ENCODE measurements at regions not wholly inside any gene's neighbourhood (a gene's known extent, or its start where the extent isn't known, plus 50 kb on each side); places are given as distances from the start of the nearest gene placed in this dataset.

DNA sequence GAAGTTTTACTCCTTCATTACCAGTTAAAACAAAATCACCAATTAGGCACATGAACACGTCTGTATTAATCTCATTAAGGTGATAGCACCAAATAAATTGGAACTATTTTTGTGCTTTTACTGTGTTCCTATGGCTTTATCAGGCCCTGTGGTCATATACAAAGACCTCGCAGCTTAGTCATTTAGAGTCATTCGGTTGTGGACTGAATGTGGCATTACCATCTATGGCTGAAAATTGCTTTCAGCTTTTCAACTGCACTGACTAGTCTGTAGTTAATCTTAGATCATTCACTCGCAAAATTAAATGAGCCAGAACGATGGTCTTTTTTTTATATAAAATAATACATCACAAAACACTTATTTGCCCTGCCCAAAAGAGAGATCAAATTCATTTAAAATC is 601.7 kb downstream of the NR4A2 start:
- TF ChIP-seq, protein P1, sequence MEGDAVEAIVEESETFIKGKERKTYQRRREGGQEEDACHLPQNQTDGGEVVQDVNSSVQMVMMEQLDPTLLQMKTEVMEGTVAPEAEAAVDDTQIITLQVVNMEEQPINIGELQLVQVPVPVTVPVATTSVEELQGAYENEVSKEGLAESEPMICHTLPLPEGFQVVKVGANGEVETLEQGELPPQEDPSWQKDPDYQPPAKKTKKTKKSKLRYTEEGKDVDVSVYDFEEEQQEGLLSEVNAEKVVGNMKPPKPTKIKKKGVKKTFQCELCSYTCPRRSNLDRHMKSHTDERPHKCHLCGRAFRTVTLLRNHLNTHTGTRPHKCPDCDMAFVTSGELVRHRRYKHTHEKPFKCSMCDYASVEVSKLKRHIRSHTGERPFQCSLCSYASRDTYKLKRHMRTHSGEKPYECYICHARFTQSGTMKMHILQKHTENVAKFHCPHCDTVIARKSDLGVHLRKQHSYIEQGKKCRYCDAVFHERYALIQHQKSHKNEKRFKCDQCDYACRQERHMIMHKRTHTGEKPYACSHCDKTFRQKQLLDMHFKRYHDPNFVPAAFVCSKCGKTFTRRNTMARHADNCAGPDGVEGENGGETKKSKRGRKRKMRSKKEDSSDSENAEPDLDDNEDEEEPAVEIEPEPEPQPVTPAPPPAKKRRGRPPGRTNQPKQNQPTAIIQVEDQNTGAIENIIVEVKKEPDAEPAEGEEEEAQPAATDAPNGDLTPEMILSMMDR (conservative IDR thresholded peaks at IDR 0.05; ENCODE audit: low read length) = no peak
- TF ChIP-seq EZH2phosphoT487 (IDR thresholded peaks at IDR 0.05; ENCODE audit: borderline replicate concordance) = no peak
